ENCODE measurements at regions not wholly inside any gene's neighbourhood (a gene's known extent, or its start where the extent isn't known, plus 50 kb on each side); places are given as distances from the start of the nearest gene placed in this dataset.

- H3K4me3 Mint-ChIP-seq = no peak overlapping the region
- ChIA-PET CTCF (no interaction called here), POLR2A (no interaction called here)
- no peak for DNase-seq (ENCODE audit: low spot score)
- H3K27ac Mint-ChIP-seq = no peak overlapping the region
- peaks cover 28% of the 10 kb centered on the region for H3K4me1 Mint-ChIP-seq
- H3K27me3 Mint-ChIP-seq (ENCODE audit: low read depth) = 0 out of 2 replicates have a peak, but pooled peaks cover 3% of the 10 kb centered on the region
- no peak for ATAC-seq
- H3K36me3 Mint-ChIP-seq = no peaks in the 10 kb centered on the region
- TF ChIP-seq CREB1 (CRISPR knock-in tag; IDR thresholded peaks at IDR 0.05) (no peak), ZNF121 (CRISPR knock-in tag; IDR thresholded peaks at IDR 0.05) (no peak), FOXP1 (CRISPR knock-in tag; IDR thresholded peaks at IDR 0.05; ENCODE audit: borderline replicate concordance) (no peak), NR2C2 (CRISPR knock-in tag; IDR thresholded peaks at IDR 0.05) (no peak), EMX1 (CRISPR knock-in tag; IDR thresholded peaks at IDR 0.05) (no peak), SMAD4 (CRISPR knock-in tag; IDR thresholded peaks at IDR 0.05) (no peak), IRF2 (CRISPR knock-in tag; IDR thresholded peaks at IDR 0.05; ENCODE audit: borderline replicate concordance, low read depth) (no peak), ESRRA (CRISPR knock-in tag; IDR thresholded peaks at IDR 0.05; ENCODE audit: borderline replicate concordance) (no peak), MXD4 (CRISPR knock-in tag; IDR thresholded peaks at IDR 0.05; ENCODE audit: borderline replicate concordance) (no peak), SP1 (CRISPR knock-in tag; conservative IDR thresholded peaks at IDR 0.05) (no peak), ZNF396 (CRISPR knock-in tag; IDR thresholded peaks at IDR 0.05; ENCODE audit: borderline replicate concordance) (no peak), FOXK1 (CRISPR knock-in tag; IDR thresholded peaks at IDR 0.05) (no peak), KAT7 (CRISPR knock-in tag; IDR thresholded peaks at IDR 0.05; ENCODE audit: borderline replicate concordance) (no peak), RORB (CRISPR knock-in tag; IDR thresholded peaks at IDR 0.05) (no peak)
- H3K9me3 Mint-ChIP-seq = 0 out of 2 replicates have a peak, but pooled peaks cover 5% of the 10 kb centered on the region
These were observed 287.5 kb downstream of the ZNF536 start for GRCh38 chr19:30659638-30660037.

- Mint-ChIP-seq H3K4me1 (peaks cover 11% of the 10 kb centered on the region), H3K4me3 (no peak overlapping the region)
- TF ChIP-seq ERG (CRISPR knock-in tag; IDR thresholded peaks at IDR 0.05) (no peak), MXD4 (CRISPR knock-in tag; IDR thresholded peaks at IDR 0.05; ENCODE audit: borderline replicate concordance) (no peak)
These were observed 284.4 kb downstream of the ZNF536 start for GRCh38 chr19:30656520-30657100.

GRCh38 chr19:30653646-30654386, 281.6 kb downstream of the ZNF536 start:
- ChIA-PET POLR2A (no interaction called here), CTCF (interaction anchor here (0.6 to 0.7 kb wide), 2 partner anchors 15 to 155 kb away, joined by 3 to 4 read pairs; no protein-coding TSS in a partner anchor)
- peaks cover 24% of the 10 kb centered on the region for H3K4me1 Mint-ChIP-seq
- ATAC-seq (no peak), DNase-seq (ENCODE audit: low spot score) (no peak)
- H3K9me3 Mint-ChIP-seq = no peaks in the 10 kb centered on the region
- TF ChIP-seq ZSCAN18 (CRISPR knock-in tag; IDR thresholded peaks at IDR 0.05) = no peak
- no peaks in the 10 kb centered on the region for H3K36me3 Mint-ChIP-seq
- no peak overlapping the region for H3K27ac Mint-ChIP-seq
- H3K27me3 Mint-ChIP-seq (ENCODE audit: low read depth) = 0 out of 2 replicates have a peak, but pooled peaks cover 3% of the 10 kb centered on the region
- no peak overlapping the region for H3K4me3 Mint-ChIP-seq

More at GRCh38 chr19:30656520-30657100, 284.4 kb downstream of the ZNF536 start:
- ChIA-PET CTCF (interaction anchor here (1.2 to 1.4 kb wide), 2 partner anchors 10 to 250 kb away, joined by 3 to 4 read pairs; no protein-coding TSS in a partner anchor), POLR2A (no interaction called here)
- Mint-ChIP-seq H3K27me3 (ENCODE audit: low read depth) (0 out of 2 replicates have a peak, but pooled peaks cover 3% of the 10 kb centered on the region), H3K36me3 (no peaks in the 10 kb centered on the region), H3K9me3 (0 out of 2 replicates have a peak, but pooled peaks cover 5% of the 10 kb centered on the region), H3K27ac (no peak overlapping the region)
- no peak for DNase-seq (ENCODE audit: low spot score)
- ATAC-seq = no peak

GRCh38 chr19:30652751-30653150, 280.6 kb downstream of the ZNF536 start:
- TF ChIP-seq HMGA2 (CRISPR knock-in tag; IDR thresholded peaks at IDR 0.05) (no peak), PREB (CRISPR knock-in tag; IDR thresholded peaks at IDR 0.05; ENCODE audit: borderline replicate concordance) (no peak), SMAD3 (CRISPR knock-in tag; IDR thresholded peaks at IDR 0.05; ENCODE audit: borderline replicate concordance) (no peak), SMAD4 (CRISPR knock-in tag; IDR thresholded peaks at IDR 0.05) (no peak), NFATC4 (CRISPR knock-in tag; IDR thresholded peaks at IDR 0.05) (no peak), ATF3 (CRISPR knock-in tag; conservative IDR thresholded peaks at IDR 0.05) (no peak), ESRRA (CRISPR knock-in tag; IDR thresholded peaks at IDR 0.05; ENCODE audit: borderline replicate concordance) (no peak), FOXP1 (CRISPR knock-in tag; IDR thresholded peaks at IDR 0.05; ENCODE audit: borderline replicate concordance) (no peak)
- Mint-ChIP-seq H3K4me1 (peaks cover 33% of the 10 kb centered on the region), H3K27me3 (ENCODE audit: low read depth) (0 out of 2 replicates have a peak, but pooled peaks cover 3% of the 10 kb centered on the region), H3K36me3 (no peaks in the 10 kb centered on the region), H3K9me3 (no peaks in the 10 kb centered on the region), H3K4me3 (no peak overlapping the region), H3K27ac (no peak overlapping the region)
- ChIA-PET POLR2A (interaction anchor here (0.7 kb wide), 1 partner anchor 10 kb away, joined by 3 read pairs; no protein-coding TSS in a partner anchor), CTCF (interaction anchor here (0.7 to 1.5 kb wide), 3 partner anchors 14 to 154 kb away, joined by 3 to 4 read pairs (median 3); no protein-coding TSS in a partner anchor)
- ATAC-seq = no peak
- DNase-seq (ENCODE audit: low spot score) = no peak
